ENCODE measurements at regions not wholly inside any gene's neighbourhood (a gene's known extent, or its start where the extent isn't known, plus 50 kb on each side); places are given as distances from the start of the nearest gene placed in this dataset.

DNA sequence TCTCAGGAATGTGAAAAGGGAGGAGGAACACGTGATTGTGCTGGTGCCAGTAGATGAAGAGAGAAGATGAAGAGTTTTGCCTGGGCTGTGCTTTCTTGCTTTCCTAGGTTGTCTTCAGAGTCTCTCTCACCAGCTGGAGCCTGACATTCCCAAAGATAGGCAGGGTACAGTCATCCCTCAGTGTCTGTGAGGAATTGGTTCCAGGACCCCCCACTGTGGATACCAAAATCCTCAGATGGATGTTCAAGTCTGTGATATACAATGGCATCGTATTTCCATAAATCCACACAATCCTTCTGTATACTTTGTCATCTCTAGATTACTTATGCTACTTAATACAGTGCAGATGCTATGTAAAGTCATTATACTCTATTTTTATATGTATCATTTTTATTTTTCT, 113.5 kb downstream of the SAMD5 start:
- no peak for TF ChIP-seq POLR2A (IDR thresholded peaks at IDR 0.05)
- TF ChIP-seq, protein P1, sequence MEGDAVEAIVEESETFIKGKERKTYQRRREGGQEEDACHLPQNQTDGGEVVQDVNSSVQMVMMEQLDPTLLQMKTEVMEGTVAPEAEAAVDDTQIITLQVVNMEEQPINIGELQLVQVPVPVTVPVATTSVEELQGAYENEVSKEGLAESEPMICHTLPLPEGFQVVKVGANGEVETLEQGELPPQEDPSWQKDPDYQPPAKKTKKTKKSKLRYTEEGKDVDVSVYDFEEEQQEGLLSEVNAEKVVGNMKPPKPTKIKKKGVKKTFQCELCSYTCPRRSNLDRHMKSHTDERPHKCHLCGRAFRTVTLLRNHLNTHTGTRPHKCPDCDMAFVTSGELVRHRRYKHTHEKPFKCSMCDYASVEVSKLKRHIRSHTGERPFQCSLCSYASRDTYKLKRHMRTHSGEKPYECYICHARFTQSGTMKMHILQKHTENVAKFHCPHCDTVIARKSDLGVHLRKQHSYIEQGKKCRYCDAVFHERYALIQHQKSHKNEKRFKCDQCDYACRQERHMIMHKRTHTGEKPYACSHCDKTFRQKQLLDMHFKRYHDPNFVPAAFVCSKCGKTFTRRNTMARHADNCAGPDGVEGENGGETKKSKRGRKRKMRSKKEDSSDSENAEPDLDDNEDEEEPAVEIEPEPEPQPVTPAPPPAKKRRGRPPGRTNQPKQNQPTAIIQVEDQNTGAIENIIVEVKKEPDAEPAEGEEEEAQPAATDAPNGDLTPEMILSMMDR (IDR thresholded peaks at IDR 0.05), result no peak

All from breast epithelium (tissue), 3 donors.